ENCODE measurements at regions not wholly inside any gene's neighbourhood (a gene's known extent, or its start where the extent isn't known, plus 50 kb on each side); places are given as distances from the start of the nearest gene placed in this dataset.
"Not testable (repeated sequence)": the region's sequence is repeated elsewhere in the genome, so short reads cannot be mapped to it uniquely, and the experiment has no call there.

DNA sequence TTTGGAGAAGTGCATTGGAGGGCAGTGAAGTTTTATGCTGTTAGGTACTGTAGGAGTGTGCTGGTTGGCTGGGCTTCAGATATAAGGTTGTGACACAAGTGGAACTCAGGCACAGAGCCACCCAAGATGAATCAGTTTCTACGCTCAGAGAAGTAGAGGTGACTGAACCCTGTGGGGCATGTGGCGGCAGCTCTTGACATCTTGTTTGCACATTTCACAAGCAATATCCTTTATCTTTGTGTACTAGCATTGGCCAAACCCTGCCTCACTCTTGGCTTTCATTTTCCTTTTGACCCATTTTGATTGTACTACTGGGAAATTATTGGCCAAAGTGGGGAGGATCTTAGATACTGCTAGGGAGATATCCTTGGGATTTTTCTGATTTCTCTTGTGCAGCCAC is 110.0 kb downstream of the PSAT1 start:
- no peak overlapping the region for H3K27ac Mint-ChIP-seq (ENCODE audit: unreplicated experiment)
- H3K27me3 Mint-ChIP-seq (ENCODE audit: low read depth), result no peaks in the 10 kb centered on the region
- no peaks in the 10 kb centered on the region for H3K4me1 Mint-ChIP-seq
- peaks cover 4% of the 10 kb centered on the region for H3K36me3 Mint-ChIP-seq (ENCODE audit: low read depth)
- H3K9me3 Mint-ChIP-seq, result peaks cover 4% of the 10 kb centered on the region
- no peak for DNase-seq (ENCODE audit: low read depth, low spot score)
- H3K4me3 Mint-ChIP-seq, result no peak overlapping the region
- TF ChIP-seq, protein P1, sequence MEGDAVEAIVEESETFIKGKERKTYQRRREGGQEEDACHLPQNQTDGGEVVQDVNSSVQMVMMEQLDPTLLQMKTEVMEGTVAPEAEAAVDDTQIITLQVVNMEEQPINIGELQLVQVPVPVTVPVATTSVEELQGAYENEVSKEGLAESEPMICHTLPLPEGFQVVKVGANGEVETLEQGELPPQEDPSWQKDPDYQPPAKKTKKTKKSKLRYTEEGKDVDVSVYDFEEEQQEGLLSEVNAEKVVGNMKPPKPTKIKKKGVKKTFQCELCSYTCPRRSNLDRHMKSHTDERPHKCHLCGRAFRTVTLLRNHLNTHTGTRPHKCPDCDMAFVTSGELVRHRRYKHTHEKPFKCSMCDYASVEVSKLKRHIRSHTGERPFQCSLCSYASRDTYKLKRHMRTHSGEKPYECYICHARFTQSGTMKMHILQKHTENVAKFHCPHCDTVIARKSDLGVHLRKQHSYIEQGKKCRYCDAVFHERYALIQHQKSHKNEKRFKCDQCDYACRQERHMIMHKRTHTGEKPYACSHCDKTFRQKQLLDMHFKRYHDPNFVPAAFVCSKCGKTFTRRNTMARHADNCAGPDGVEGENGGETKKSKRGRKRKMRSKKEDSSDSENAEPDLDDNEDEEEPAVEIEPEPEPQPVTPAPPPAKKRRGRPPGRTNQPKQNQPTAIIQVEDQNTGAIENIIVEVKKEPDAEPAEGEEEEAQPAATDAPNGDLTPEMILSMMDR (conservative IDR thresholded peaks at IDR 0.05), result no peak

DNA sequence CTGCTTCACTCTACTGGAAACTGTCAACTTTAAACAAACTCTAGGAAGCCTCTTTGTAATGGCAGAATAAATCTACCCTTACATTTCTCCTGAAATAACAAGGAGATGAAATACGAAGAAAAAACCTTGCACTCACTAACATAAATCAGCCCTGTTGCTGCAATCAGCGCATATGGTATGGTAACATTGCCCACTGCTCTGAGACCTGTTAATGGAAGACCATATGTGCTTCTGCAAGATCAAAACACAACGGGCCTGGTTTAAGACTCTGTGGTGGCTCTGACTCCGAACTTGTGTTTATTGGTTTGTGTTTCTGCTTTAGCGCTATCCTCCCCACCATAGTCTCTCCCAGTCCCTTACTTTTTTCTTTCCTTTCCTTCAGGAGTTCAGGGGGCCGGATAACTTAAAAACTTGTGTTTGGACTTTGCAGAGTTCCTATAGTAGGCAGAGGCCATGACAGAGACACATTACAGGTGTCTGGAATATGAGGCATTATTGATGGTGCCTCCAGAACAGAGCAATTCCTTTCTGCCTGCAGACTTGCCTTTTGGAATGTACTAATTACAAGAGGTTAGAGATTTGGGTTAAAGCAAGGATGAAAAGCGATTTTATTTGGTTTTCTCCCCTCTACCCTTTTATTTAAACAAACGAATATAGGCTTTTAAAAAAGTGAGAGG is 110.8 kb downstream of the PSAT1 start:
- no peak overlapping the region for H3K4me3 Mint-ChIP-seq
- no peak for DNase-seq (ENCODE audit: low read depth, low spot score)
- H3K4me1 Mint-ChIP-seq, result no peaks in the 10 kb centered on the region
- TF ChIP-seq, protein P1 (conservative IDR thresholded peaks at IDR 0.05), result no peak
- H3K27me3 Mint-ChIP-seq (ENCODE audit: low read depth), result no peaks in the 10 kb centered on the region
- peaks cover 4% of the 10 kb centered on the region for H3K36me3 Mint-ChIP-seq (ENCODE audit: low read depth)
- H3K27ac Mint-ChIP-seq (ENCODE audit: unreplicated experiment), result no peak overlapping the region
- H3K9me3 Mint-ChIP-seq, result peaks cover 4% of the 10 kb centered on the region

DNA sequence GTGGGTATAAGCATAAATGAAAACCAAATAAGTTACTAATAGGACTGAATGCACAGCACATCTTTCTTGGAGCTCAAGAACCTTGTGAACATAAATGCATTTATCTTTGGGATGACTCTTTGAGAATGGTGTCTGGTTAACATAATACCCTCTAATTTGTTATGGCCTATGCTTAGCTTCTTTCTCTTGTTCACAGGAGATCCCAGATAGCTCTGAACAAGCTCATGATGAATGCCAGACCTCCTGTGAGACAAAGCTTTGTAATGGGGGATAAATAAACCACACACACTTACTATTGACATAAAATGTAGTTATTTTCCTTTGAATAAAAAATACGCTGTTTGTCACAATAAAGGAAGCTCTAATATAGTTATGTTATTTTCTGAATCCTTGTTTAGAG is 111.5 kb downstream of the PSAT1 start:
- Mint-ChIP-seq H3K9me3 (peaks cover 4% of the 10 kb centered on the region), H3K27ac (ENCODE audit: unreplicated experiment) (no peak overlapping the region), H3K27me3 (ENCODE audit: low read depth) (no peaks in the 10 kb centered on the region), H3K4me3 (no peak overlapping the region), H3K4me1 (no peaks in the 10 kb centered on the region), H3K36me3 (ENCODE audit: low read depth) (peaks cover 4% of the 10 kb centered on the region)
- DNase-seq (ENCODE audit: low read depth, low spot score), result no peak
- TF ChIP-seq, protein P1 (conservative IDR thresholded peaks at IDR 0.05), result no peak

DNA sequence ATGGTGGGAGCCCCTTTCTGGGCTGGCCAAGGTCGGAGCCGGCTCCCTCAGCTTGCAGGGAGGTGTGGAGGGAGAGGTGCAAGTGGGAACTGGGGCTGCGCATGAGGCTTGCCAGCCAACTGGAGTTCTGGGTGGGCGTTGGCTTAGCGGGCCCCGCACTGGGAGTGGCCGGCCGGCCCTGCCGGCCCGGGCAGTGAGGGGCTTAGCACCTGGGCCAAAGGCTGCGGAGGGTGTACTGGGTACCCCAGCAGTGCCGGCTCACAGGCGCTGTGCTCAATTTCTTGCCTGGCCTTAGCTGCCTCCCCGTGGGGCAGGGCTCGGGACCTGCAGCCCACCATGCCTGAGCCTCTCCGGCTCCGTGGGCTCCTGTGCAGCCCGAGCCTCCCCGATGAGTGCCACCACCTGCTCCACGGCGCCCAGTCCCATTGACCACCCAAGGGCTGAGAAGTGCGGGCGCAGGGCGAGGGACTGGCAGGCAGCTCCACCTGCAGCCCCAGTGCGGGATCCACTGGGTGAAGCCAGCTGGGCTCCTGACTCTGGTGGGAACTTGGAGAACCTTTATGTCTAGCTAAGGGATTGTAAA is 113.1 kb downstream of the PSAT1 start:
- H3K4me1 Mint-ChIP-seq; H3K36me3 Mint-ChIP-seq (ENCODE audit: low read depth); DNase-seq (ENCODE audit: low read depth, low spot score); H3K27ac Mint-ChIP-seq (ENCODE audit: unreplicated experiment); H3K4me3 Mint-ChIP-seq; H3K9me3 Mint-ChIP-seq; H3K27me3 Mint-ChIP-seq (ENCODE audit: low read depth): not testable (repeated sequence)

DNA sequence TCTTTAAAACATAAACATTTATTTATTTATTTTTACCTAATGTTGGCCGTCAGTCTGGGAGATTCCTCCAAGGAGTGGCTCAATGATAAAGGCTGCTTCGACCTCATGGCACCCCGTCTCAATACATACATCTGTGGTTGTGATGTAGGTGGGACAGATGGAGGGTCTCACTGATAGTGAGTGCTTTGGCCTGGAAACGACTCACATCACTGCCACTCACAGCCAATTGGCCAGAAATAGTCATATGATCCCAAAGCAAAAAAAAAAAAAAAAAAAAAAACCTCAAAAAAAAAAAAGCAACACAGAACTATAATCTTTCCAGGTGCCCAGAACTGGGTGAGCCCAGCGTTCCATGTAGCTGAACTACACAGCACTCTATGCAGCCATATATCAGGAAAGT is 125.4 kb downstream of the PSAT1 start:
- Mint-ChIP-seq H3K9me3 (peaks cover 4% of the 10 kb centered on the region), H3K27me3 (ENCODE audit: low read depth) (no peaks in the 10 kb centered on the region), H3K4me1 (no peaks in the 10 kb centered on the region), H3K36me3 (ENCODE audit: low read depth) (peaks cover 3% of the 10 kb centered on the region), H3K4me3 (no peak overlapping the region), H3K27ac (ENCODE audit: unreplicated experiment) (no peak overlapping the region)
- DNase-seq (ENCODE audit: low read depth, low spot score), result no peak
- TF ChIP-seq, protein P1 (conservative IDR thresholded peaks at IDR 0.05), result no peak

DNA sequence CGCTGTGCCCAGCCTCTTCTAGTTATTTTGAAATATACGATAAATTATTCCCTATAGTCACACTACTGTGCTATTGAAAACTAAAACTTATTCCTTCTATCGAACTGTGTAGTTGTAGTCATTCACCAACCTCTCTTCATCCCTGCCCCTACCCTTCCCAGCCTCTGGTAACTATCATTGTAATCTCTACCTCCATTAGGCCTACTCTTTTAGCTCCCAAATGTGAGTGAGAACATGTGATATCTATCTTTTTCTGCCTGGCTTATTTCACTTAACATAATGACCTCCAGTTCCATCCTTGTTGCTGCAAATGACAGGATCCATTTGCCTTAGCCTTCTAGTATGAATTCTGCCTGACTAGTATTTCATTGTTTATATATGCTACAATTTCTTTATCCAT is 127.4 kb downstream of the PSAT1 start:
- H3K27me3 Mint-ChIP-seq (ENCODE audit: low read depth), result no peaks in the 10 kb centered on the region
- H3K27ac Mint-ChIP-seq (ENCODE audit: unreplicated experiment), result peak overlapping the region; percentile 57
- TF ChIP-seq, protein P1 (conservative IDR thresholded peaks at IDR 0.05), result no peak

More for the DNA sequence above, 127.4 kb downstream of the PSAT1 start:
- Mint-ChIP-seq H3K4me1 (no peaks in the 10 kb centered on the region), H3K36me3 (ENCODE audit: low read depth) (peaks cover 4% of the 10 kb centered on the region), H3K4me3 (no peak overlapping the region), H3K9me3 (peaks cover 9% of the 10 kb centered on the region)
- no peak for DNase-seq (ENCODE audit: low read depth, low spot score)

Data from neural crest cell (in vitro differentiated cells).